Activated CD4-positive, alpha-beta memory T cell treated with anti-CD3 and anti-CD28 coated beads, Interleukin-2, amount 10 ng/mL, durations not matched to agents 7 days and 5 days (primary cell): ENCODE measurements at regions not wholly inside any gene's neighbourhood (a gene's known extent, or its start where the extent isn't known, plus 50 kb on each side); places are given as distances from the start of the nearest gene placed in this dataset.

Experiments
- CTCF ChIA-PET: fragments of 350-600 bp; sonication (Branson Sonifier 250); formaldehyde crosslinking; loops from one replicate; lab custom pipeline; 2021; ENCODE audit warnings: antibody characterized with exemption, inconsistent platforms; lab: Charles Lee
- POLR2A ChIA-PET: fragments of 350-600 bp; sonication (Branson Sonifier 250); formaldehyde crosslinking; loops from one replicate; lab custom pipeline; 2021; ENCODE audit warnings: antibody characterized with exemption; lab: Charles Lee
- DNase-seq: peaks from one replicate; pipeline ENCODE4 v3.0.0-alpha.2; 2020
- H3K27ac Mint-ChIP-seq: one replicate; pipeline ENCODE4 v1.8.0; 2021; ENCODE audit warnings: mild to moderate bottlenecking, mixed read lengths
- H3K27me3 Mint-ChIP-seq: one replicate; pipeline ENCODE4 v1.8.0; 2021; ENCODE audit warnings: mixed read lengths
- H3K36me3 Mint-ChIP-seq: one replicate; pipeline ENCODE4 v1.8.0; 2021; ENCODE audit warnings: low read depth, mixed read lengths
- H3K4me1 Mint-ChIP-seq: one replicate; pipeline ENCODE4 v1.8.0; 2021; ENCODE audit warnings: mixed read lengths
- H3K4me3 Mint-ChIP-seq: one replicate; pipeline ENCODE4 v1.8.0; 2021; ENCODE audit warnings: mild to moderate bottlenecking, mixed read lengths
- H3K9me3 Mint-ChIP-seq: one replicate; pipeline ENCODE4 v1.8.0; 2021; ENCODE audit warnings: mixed read lengths

- no peak overlapping the region for H3K27ac Mint-ChIP-seq
- H3K9me3 Mint-ChIP-seq, result peaks cover 7% of the 10 kb centered on the region
- ChIA-PET CTCF (no interaction called here), POLR2A (no interaction called here)
- H3K4me3 Mint-ChIP-seq, result no peak overlapping the region
- no peaks in the 10 kb centered on the region for H3K4me1 Mint-ChIP-seq
- H3K36me3 Mint-ChIP-seq, result no peaks in the 10 kb centered on the region
- no peak for DNase-seq
- no peaks in the 10 kb centered on the region for H3K27me3 Mint-ChIP-seq
These were observed 652.1 kb upstream of the SLC35B3 start for GRCh38 chr6:9087470-9087869.

- no peaks in the 10 kb centered on the region for H3K27me3 Mint-ChIP-seq
- ChIA-PET CTCF (no interaction called here), POLR2A (no interaction called here)
- H3K4me1 Mint-ChIP-seq, result no peaks in the 10 kb centered on the region
- no peak overlapping the region for H3K4me3 Mint-ChIP-seq
- H3K9me3 Mint-ChIP-seq, result peaks cover 7% of the 10 kb centered on the region
- H3K27ac Mint-ChIP-seq, result no peak overlapping the region
- no peak for DNase-seq
- H3K36me3 Mint-ChIP-seq, result no peaks in the 10 kb centered on the region
These were observed 651.0 kb upstream of the SLC35B3 start for GRCh38 chr6:9086331-9086730.

- ChIA-PET CTCF (no interaction called here), POLR2A (no interaction called here)
- Mint-ChIP-seq H3K9me3 (peaks cover 7% of the 10 kb centered on the region), H3K27me3 (no peaks in the 10 kb centered on the region), H3K4me3 (no peak overlapping the region), H3K4me1 (no peaks in the 10 kb centered on the region), H3K27ac (no peak overlapping the region), H3K36me3 (no peaks in the 10 kb centered on the region)
- DNase-seq, result no peak
These were observed 650.3 kb upstream of the SLC35B3 start for GRCh38 chr6:9085709-9086070.

GRCh38 chr6:9085054-9085708 lies 649.8 kb upstream of the SLC35B3 start:
- no peak overlapping the region for H3K27ac Mint-ChIP-seq
- ChIA-PET CTCF (no interaction called here), POLR2A (no interaction called here)
- no peaks in the 10 kb centered on the region for H3K27me3 Mint-ChIP-seq
- no peak overlapping the region for H3K4me3 Mint-ChIP-seq
- H3K9me3 Mint-ChIP-seq, result peaks cover 7% of the 10 kb centered on the region
- DNase-seq, result no peak
- H3K4me1 Mint-ChIP-seq, result no peaks in the 10 kb centered on the region
- no peaks in the 10 kb centered on the region for H3K36me3 Mint-ChIP-seq

GRCh38 chr6:9083108-9083507 lies 647.8 kb upstream of the SLC35B3 start:
- Mint-ChIP-seq H3K27ac (no peak overlapping the region), H3K4me1 (no peaks in the 10 kb centered on the region), H3K27me3 (no peaks in the 10 kb centered on the region), H3K36me3 (no peaks in the 10 kb centered on the region), H3K9me3 (peaks cover 9% of the 10 kb centered on the region), H3K4me3 (no peak overlapping the region)
- CTCF ChIA-PET, result no interaction called here
- DNase-seq, result no peak
- POLR2A ChIA-PET, result no interaction called here

GRCh38 chr6:9066726-9067125 lies 631.4 kb upstream of the SLC35B3 start:
- Mint-ChIP-seq H3K27me3 (no peaks in the 10 kb centered on the region), H3K9me3 (peaks cover 7% of the 10 kb centered on the region), H3K4me1 (no peaks in the 10 kb centered on the region), H3K4me3 (no peak overlapping the region), H3K36me3 (no peaks in the 10 kb centered on the region), H3K27ac (no peak overlapping the region)
- ChIA-PET POLR2A (no interaction called here), CTCF (no interaction called here)
- DNase-seq, result no peak

GRCh38 chr6:9064156-9064555 lies 628.8 kb upstream of the SLC35B3 start:
- Mint-ChIP-seq H3K36me3 (no peaks in the 10 kb centered on the region), H3K27me3 (no peaks in the 10 kb centered on the region)

GRCh38 chr6:9062596-9062995 lies 627.3 kb upstream of the SLC35B3 start:
- Mint-ChIP-seq H3K9me3 (no peaks in the 10 kb centered on the region), H3K27ac (no peak overlapping the region), H3K27me3 (no peaks in the 10 kb centered on the region), H3K36me3 (no peaks in the 10 kb centered on the region), H3K4me1 (no peaks in the 10 kb centered on the region), H3K4me3 (no peak overlapping the region)
- CTCF ChIA-PET, result no interaction called here
- POLR2A ChIA-PET, result no interaction called here
- DNase-seq, result no peak

More at GRCh38 chr6:9064156-9064555, 628.8 kb upstream of the SLC35B3 start:
- H3K4me1 Mint-ChIP-seq, result no peaks in the 10 kb centered on the region
- POLR2A ChIA-PET, result no interaction called here
- DNase-seq, result no peak
- no peak overlapping the region for H3K27ac Mint-ChIP-seq
- no peaks in the 10 kb centered on the region for H3K9me3 Mint-ChIP-seq
- no peak overlapping the region for H3K4me3 Mint-ChIP-seq
- CTCF ChIA-PET, result no interaction called here

- no peaks in the 10 kb centered on the region for H3K9me3 Mint-ChIP-seq
- H3K27me3 Mint-ChIP-seq, result no peaks in the 10 kb centered on the region
- no peaks in the 10 kb centered on the region for H3K4me1 Mint-ChIP-seq
- POLR2A ChIA-PET, result no interaction called here
- CTCF ChIA-PET, result no interaction called here
- H3K4me3 Mint-ChIP-seq, result no peak overlapping the region
- no peak for DNase-seq
- no peaks in the 10 kb centered on the region for H3K36me3 Mint-ChIP-seq
- H3K27ac Mint-ChIP-seq, result no peak overlapping the region
These were observed 622.6 kb upstream of the SLC35B3 start for GRCh38 chr6:9057937-9058336.

- Mint-ChIP-seq H3K9me3 (no peaks in the 10 kb centered on the region), H3K4me1 (no peaks in the 10 kb centered on the region), H3K27ac (no peak overlapping the region), H3K4me3 (no peak overlapping the region), H3K36me3 (no peaks in the 10 kb centered on the region), H3K27me3 (no peaks in the 10 kb centered on the region)
- DNase-seq, result no peak
- POLR2A ChIA-PET, result no interaction called here
- CTCF ChIA-PET, result no interaction called here
These were observed 621.2 kb upstream of the SLC35B3 start for GRCh38 chr6:9056556-9056955.

- H3K27ac Mint-ChIP-seq, result no peak overlapping the region
- no peaks in the 10 kb centered on the region for H3K36me3 Mint-ChIP-seq
- ChIA-PET CTCF (no interaction called here), POLR2A (no interaction called here)
- no peak overlapping the region for H3K4me3 Mint-ChIP-seq
- peaks cover 15% of the 10 kb centered on the region for H3K9me3 Mint-ChIP-seq
- no peak for DNase-seq
- no peaks in the 10 kb centered on the region for H3K27me3 Mint-ChIP-seq
- no peaks in the 10 kb centered on the region for H3K4me1 Mint-ChIP-seq
These were observed 609.1 kb upstream of the SLC35B3 start for GRCh38 chr6:9044426-9044825.

GRCh38 chr6:9040718-9041117 lies 605.4 kb upstream of the SLC35B3 start:
- Mint-ChIP-seq H3K27ac (no peak overlapping the region), H3K9me3 (peaks cover 13% of the 10 kb centered on the region), H3K36me3 (no peaks in the 10 kb centered on the region), H3K4me1 (no peaks in the 10 kb centered on the region), H3K4me3 (no peak overlapping the region), H3K27me3 (no peaks in the 10 kb centered on the region)
- DNase-seq, result no peak
- CTCF ChIA-PET, result no interaction called here
- POLR2A ChIA-PET, result no interaction called here

GRCh38 chr6:9039258-9039657 lies 603.9 kb upstream of the SLC35B3 start:
- Mint-ChIP-seq H3K27ac (no peak overlapping the region), H3K9me3 (peaks cover 13% of the 10 kb centered on the region), H3K4me3 (no peak overlapping the region), H3K4me1 (no peaks in the 10 kb centered on the region), H3K27me3 (no peaks in the 10 kb centered on the region), H3K36me3 (no peaks in the 10 kb centered on the region)
- CTCF ChIA-PET, result no interaction called here
- DNase-seq, result no peak
- POLR2A ChIA-PET, result no interaction called here

- H3K4me1 Mint-ChIP-seq, result no peaks in the 10 kb centered on the region
- no peak overlapping the region for H3K27ac Mint-ChIP-seq
- DNase-seq, result no peak
- ChIA-PET POLR2A (no interaction called here), CTCF (no interaction called here)
- no peaks in the 10 kb centered on the region for H3K27me3 Mint-ChIP-seq
- no peak overlapping the region for H3K4me3 Mint-ChIP-seq
- H3K36me3 Mint-ChIP-seq, result no peaks in the 10 kb centered on the region
- H3K9me3 Mint-ChIP-seq, result peaks cover 2% of the 10 kb centered on the region
These were observed 592.7 kb upstream of the SLC35B3 start for GRCh38 chr6:9028086-9028485.
